HG03520 (cell line): ENCODE measurements at regions not wholly inside any gene's neighbourhood (a gene's known extent, or its start where the extent isn't known, plus 50 kb on each side); places are given as distances from the start of the nearest gene placed in this dataset.

Experiments used
- ATAC-seq: cut with Tn5 transposase; IDR thresholded peaks from one replicate; pipeline ENCODE4 v1.9.1; 2021; ENCODE audit warnings: mild to moderate bottlenecking, moderate library complexity; ENCODE audit not compliant: unreplicated experiment

GRCh38 chr10:78263521-78263988 lies 229.9 kb downstream of the RPS24 start:
- no peak for ATAC-seq

DNA sequence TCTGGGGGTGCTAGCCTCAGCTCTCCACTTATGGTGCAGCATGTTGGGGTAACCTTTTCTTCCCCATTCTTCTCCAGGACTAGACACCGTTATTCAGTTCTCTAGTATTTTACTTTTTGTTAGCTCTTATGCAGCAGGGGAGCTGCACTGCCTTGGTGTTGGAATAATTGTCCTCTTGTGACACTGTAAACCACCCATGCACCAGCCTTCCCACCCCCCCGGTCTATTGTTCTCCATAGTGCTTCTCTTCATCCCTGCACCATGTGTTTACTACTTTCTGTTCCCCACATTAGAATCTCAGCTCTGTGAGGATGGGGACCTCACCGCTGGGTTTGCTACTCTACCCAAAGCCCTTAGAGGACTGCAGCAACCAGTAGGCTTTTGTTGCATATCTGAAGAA lies 230.7 kb downstream of the RPS24 start:
- ATAC-seq, result no peak

- no peak for ATAC-seq
These were observed 233.2 kb downstream of the RPS24 start for GRCh38 chr10:78266741-78267469.

DNA sequence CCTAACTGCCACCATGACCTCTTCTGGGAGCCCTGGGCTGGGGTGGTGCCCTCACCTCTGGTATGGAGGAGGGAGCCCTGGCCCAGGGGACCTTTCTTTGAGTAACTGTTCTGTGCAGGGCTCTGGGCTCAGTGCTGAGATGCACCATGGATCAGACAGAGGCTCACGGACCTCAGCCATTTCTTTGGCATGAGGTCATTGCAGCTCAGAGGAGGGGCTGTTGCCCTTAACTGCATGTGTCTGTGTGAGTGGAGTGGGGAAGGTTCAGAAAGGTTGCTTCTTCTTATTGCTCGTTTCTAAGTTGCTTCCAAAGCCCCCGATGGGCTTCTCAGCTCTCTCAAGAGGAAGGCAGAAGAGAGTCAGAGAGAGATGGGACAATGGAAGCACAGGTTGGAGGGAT lies 233.9 kb downstream of the RPS24 start:
- no peak for ATAC-seq

DNA sequence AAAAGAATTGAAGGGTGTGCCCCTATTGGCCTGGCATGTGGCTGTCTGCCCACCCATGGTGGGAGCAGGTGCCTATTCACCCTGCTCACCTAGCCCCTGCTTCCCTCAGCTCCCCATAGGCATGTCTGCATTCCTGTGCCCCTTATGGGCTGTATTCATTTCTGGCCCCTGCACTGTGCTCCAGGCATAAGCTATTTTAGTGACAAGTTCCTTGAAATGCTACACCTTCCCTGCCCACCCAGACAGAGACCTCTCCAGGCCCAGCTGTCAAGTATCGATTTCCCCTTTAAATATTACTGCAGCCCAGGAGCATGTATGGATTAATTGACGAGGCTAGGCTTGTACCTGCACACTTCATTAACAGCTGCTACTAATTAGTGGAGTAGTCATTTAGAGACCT lies 235.4 kb downstream of the RPS24 start:
- ATAC-seq, result no peak

GRCh38 chr10:78272329-78272728 lies 238.7 kb downstream of the RPS24 start:
- no peak for ATAC-seq

GRCh38 chr10:78274491-78274890 lies 240.8 kb downstream of the RPS24 start:
- no peak for ATAC-seq

DNA sequence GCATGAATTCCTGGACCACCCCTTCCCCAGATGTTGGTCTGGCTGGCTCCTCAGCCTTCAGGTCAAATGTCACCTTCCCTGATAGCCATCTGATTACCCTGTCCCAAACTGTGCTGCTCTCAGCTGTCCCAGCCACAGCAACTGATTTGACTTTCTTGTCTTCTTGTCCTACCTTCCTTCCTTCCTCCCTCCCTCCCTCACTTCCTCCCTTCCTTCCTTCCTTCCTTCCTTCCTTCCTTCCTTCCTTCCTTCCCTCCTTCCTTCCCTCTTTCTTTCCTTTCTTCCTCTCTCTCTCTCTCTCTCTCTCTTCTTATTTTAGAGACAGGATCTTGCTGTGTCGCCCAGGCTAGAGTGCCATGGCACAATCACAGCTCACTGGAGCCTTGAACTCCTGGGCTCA lies 242.5 kb downstream of the RPS24 start:
- ATAC-seq, result no peak

DNA sequence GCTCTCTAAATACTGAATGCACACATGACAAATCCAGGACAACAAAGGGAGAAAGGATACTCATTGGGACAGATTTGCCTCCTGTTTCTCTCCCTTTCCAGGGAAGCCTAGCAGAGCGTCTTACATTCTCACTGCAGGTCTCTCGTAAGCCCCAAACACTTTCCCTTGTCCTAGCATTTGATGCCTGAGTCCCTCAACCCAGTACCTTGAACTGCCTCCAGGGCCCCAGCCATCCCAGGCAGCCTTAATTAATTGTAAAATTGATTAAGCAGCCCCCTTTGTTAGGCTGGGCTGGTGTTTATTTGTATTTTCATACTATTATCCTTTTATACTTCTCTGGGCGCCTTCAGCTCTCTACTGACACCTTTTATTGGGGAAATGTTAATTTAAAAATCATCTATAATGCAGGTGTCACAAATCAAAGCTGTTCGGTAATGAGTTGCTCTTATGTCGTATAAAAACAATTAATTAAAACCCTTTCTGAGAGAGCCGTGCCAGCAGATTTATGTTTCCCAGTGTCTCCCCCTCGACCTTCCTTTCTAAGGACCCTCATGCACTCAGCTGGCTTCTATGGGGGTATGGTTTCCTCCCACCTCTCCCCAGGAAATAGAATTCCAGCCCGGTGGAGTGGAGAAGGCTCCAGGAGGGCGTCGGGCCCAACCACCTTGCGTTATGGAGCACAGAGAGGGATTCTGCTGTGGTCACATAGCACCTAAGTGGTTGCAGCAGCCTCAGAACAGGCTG lies 243.8 kb downstream of the RPS24 start:
- no peak for ATAC-seq

DNA sequence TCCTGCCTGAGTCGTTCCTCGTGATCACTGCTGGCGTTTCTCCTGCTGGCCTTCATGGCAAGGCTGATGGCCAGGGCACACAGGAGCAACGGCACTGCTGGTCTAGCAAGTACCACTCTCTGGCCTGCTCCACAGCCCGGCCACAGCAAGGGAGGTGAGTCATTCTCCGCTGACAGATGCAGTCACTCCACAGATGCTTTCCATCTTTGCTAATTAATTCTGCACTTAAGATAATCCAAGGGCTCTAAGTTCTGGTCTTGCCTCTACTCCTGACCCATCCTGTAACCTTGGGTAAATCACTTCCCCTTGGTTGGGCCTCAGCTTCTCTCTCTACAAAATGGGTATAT lies 244.4 kb downstream of the RPS24 start:
- ATAC-seq, result no peak

- ATAC-seq, result no peak
These were observed 246.1 kb downstream of the RPS24 start for GRCh38 chr10:78279756-78280155.

DNA sequence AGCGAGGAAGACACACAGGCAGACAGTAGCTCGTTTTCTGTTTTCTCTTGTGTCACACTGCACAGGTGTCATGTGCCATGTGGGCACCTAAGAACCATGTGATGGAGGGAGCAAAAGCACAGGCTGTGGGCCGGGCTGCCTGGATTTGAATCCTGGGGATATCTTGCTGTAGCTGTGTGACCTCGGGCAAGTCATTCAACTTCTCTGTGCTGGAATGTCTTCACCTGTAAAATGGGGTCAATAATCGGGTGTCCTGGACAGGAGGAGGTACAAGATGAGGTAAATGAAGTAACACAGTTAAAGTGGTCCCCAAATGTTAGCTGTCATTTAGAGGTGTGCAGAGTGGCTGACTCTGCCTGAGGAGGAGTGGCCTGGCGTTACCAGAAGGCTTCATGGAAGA lies 246.9 kb downstream of the RPS24 start:
- ATAC-seq, result no peak

GRCh38 chr10:78281627-78282026 lies 248.0 kb downstream of the RPS24 start:
- no peak for ATAC-seq

DNA sequence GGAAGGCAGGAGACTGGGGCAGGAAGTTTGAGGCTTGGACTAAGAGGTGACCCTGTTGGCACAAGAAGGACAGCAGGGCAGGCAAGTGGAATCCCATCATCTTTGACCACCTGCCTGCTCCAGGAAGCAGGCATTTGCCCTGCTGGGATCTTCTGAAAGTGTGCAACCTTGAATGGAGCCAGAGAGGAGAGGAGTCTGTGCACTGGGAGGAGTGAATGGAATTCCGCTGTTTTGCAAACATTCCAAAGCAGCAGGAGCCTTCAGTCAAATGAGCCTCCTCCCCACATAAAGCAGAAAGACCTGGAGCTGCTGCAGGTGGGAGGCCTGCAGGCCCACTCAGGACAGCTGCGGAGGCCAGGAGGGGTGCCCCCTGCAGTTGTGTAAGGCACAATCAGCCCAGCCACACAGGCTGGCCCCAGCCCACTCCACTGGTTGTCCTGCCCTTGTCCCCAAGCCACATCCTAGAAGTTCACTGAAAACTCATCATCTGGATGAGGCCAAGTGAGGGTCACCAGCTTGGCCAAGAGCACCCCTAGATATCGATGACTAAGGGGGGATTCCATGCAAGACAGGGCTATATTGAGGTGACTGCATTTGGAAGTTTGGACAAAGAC lies 249.5 kb downstream of the RPS24 start:
- ATAC-seq, result no peak

DNA sequence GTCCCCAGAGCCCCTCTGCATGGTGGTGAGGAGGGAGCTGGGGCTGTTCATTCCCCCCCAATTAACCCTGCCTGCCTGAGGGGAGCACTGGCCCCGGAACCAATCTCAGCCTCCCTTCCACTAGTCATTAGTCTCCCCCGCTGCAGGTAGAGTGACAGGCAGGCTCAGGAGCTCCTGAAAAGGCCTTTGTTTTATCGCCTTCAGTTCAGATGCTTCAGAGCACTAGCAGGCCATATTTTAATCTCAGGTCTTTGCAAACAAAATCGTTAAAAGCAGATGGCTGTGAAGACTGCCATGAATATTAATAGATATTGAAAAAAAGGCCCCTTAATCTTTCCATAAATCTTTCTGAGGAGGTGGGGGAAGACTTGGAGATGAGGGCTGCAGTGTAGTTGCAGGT lies 250.7 kb downstream of the RPS24 start:
- no peak for ATAC-seq

GRCh38 chr10:78285226-78285625 lies 251.6 kb downstream of the RPS24 start:
- no peak for ATAC-seq

- no peak for ATAC-seq
These were observed 252.5 kb downstream of the RPS24 start for GRCh38 chr10:78286186-78286585.

DNA sequence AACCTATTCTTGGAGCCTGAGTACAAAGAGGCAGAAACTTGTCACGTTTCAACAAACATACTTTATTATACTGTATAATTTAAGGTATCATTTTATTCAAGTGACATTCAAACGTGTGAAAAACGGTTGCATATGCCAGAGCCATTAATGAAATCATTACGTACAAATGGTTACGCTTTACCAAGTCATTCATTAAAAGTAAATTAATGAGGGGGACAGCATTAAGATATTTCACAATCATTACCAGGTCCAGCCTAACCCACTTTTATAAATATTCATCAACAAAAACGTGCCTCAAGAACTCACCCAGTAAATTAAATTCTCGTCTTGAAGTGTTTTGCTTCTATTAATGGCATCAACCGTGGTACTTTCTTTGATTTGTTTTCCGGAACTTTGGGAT lies 253.0 kb downstream of the RPS24 start:
- no peak for ATAC-seq

GRCh38 chr10:78287618-78288017 lies 254.0 kb downstream of the RPS24 start:
- no peak for ATAC-seq

DNA sequence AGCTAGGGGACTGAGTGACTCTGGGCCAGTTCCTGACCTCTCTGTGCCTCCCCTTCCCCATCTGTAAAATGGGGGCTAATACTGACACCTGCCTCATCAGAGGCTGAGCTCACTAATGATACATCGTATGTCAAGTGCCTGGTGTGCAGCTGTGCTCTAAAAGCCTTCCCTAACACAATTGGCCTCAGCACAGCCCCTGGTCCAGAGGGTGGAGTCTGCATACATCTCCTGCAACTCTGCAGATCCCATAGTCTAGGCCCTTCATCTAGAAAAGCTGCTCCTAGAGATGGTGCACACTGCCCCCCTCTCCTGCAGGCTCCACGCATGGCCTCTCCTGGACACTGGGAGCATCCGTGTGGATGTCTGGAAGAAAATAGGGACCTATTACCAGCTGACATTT lies 255.0 kb downstream of the RPS24 start:
- no peak for ATAC-seq

GRCh38 chr10:78290131-78290750 lies 256.6 kb downstream of the RPS24 start:
- no peak for ATAC-seq

GRCh38 chr10:78291722-78292121 lies 258.1 kb downstream of the RPS24 start:
- no peak for ATAC-seq
